HepG2 (cell line): ENCODE measurements at regions not wholly inside any gene's neighbourhood (a gene's known extent, or its start where the extent isn't known, plus 50 kb on each side); places are given as distances from the start of the nearest gene placed in this dataset.
A peak's percentile ranks its signal among the peaks of the same experiment; 100 is the strongest.

Source experiments
- ATAC-seq: fragments of 200-7000 bp; cut with Tn5 transposase; 3 replicates; pipeline ENCODE4 v1.9.1; 2020; ENCODE audit warnings: mild to moderate bottlenecking, moderate library complexity
- BruUV-seq: library from RNA; stranded (reverse); fragments of 400-500 nt; replicated peaks from 2 replicates; lab custom pipeline; 2021; lab: Mats Ljungman, UMichigan
- CTCF ChIA-PET: fragments of 300-600 bp; formaldehyde crosslinking; extraction: SDS; loops from one replicate; lab custom pipeline; 2021; ENCODE audit warnings: low total read pairs, inconsistent platforms, low intra/inter-chr PET ratio; lab: Yijun Ruan, JAX
- POLR2A ChIA-PET: fragments of 350-600 bp; sonication (Branson Sonifier 250); formaldehyde crosslinking; loops from one replicate; lab custom pipeline; 2020; ENCODE audit warnings: antibody characterized with exemption, inconsistent platforms; lab: Yijun Ruan, JAX
- DNase-seq: peaks from one replicate; pipeline ENCODE4 v3.0.0-alpha.2; 2015; ENCODE audit warnings: low spot score
- FAIRE-seq: peaks from 3 replicates; lab custom pipeline; 2011; peaks lifted over from hg19 to GRCh38; lab: Jason Lieb, UNC
- H2AFZ ChIP-seq: one replicate; pipeline ENCODE4 v1.6.1; 2011; ENCODE audit warnings: low read length, inconsistent platforms
- H3K27ac ChIP-seq: fragments of 300-600 bp; 3 replicates; pipeline ENCODE4 v1.8.0; 2011; ENCODE audit warnings: mixed run types, mild to moderate bottlenecking, mixed read lengths, low read length, inconsistent platforms; ENCODE audit not compliant: insufficient read depth; ENCODE audit errors: extremely low read length
- H3K27me3 ChIP-seq, 2 experiments: fragments of 200-600 bp in 1 of 2; 2 replicates in 1 of 2; 3 replicates in 1 of 2; pipeline versions ENCODE4 v1.6.0 to v1.8.0; 2011; ENCODE audit warnings: low read length in 2 of 2, mild to moderate bottlenecking in 2 of 2, moderate library complexity in 2 of 2, inconsistent platforms in 1 of 2; ENCODE audit not compliant: insufficient read depth in 2 of 2, control insufficient read depth in 1 of 2
- H3K36me3 ChIP-seq, 2 experiments: fragments of 200-600 bp in 1 of 2; replicated peaks in 1 of 2; 2 replicates in 1 of 2; 3 replicates in 1 of 2; pipeline versions ENCODE4 v1.5.1 to v1.8.0; 2011; ENCODE audit warnings: low read length in 2 of 2, inconsistent platforms in 1 of 2; ENCODE audit not compliant: insufficient read depth in 2 of 2, control insufficient read depth in 1 of 2
- H3K4me1 ChIP-seq: 2 replicates; pipeline ENCODE4 v1.5.1; 2012; ENCODE audit warnings: low read length, inconsistent platforms; ENCODE audit not compliant: insufficient read depth
- H3K4me2 ChIP-seq: 2 replicates; pipeline ENCODE4 v1.6.0; 2011; ENCODE audit warnings: low read depth, low read length, inconsistent platforms
- H3K4me3 ChIP-seq, 3 experiments: fragments of 200-600 bp in 1 of 3; sonication (generic), shearing (Covaris generic) in 1 of 3; replicated peaks in 1 of 3; 2 replicates each; pipeline ENCODE4 v1.5.1; 2011 to 2016; ENCODE audit warnings: low read length in 3 of 3, inconsistent platforms in 2 of 3, low read depth in 2 of 3, mild to moderate bottlenecking in 2 of 3, control low read depth in 1 of 3, mixed read lengths in 1 of 3; ENCODE audit not compliant: insufficient read depth in 1 of 3
- H3K79me2 ChIP-seq: one replicate; pipeline ENCODE4 v1.6.1; 2011; ENCODE audit warnings: low read length, inconsistent platforms; ENCODE audit not compliant: insufficient read depth
- H3K9ac ChIP-seq: 2 replicates; pipeline ENCODE4 v1.6.0; 2011; ENCODE audit warnings: mild to moderate bottlenecking, low read depth, low read length, inconsistent platforms; ENCODE audit not compliant: insufficient read depth
- H3K9me3 ChIP-seq: 2 replicates; pipeline ENCODE4 v1.5.1; 2012; ENCODE audit warnings: mild to moderate bottlenecking, low read length
- H4K20me1 ChIP-seq: 2 replicates; pipeline ENCODE4 v1.6.0; 2011; ENCODE audit warnings: inconsistent platforms, mild to moderate bottlenecking, low read length, moderate library complexity; ENCODE audit not compliant: insufficient read depth
- ATF7 ChIP-seq, 2 experiments: fragments of 450-650 bp in 1 of 2; sonication (generic) in 1 of 2; formaldehyde crosslinking in 1 of 2; IDR thresholded peaks; 2 replicates each; pipeline versions ENCODE4 v1.4.0 to v1.6.1; 2016 to 2020; ENCODE audit warnings: antibody characterized with exemption in 1 of 2, mild to moderate bottlenecking in 1 of 2, missing genetic modification reagents in 1 of 2
- CAMTA2 ChIP-seq: sonication (generic); formaldehyde crosslinking; IDR thresholded peaks from 2 replicates; pipeline ENCODE4 v1.4.0; 2020; ENCODE audit warnings: mild to moderate bottlenecking, missing genetic modification reagents, borderline replicate concordance
- CREB1 ChIP-seq, 2 experiments: fragments of 450-650 bp in 1 of 2; IDR thresholded peaks; 2 replicates each; pipeline ENCODE4 v1.6.1; 2016 to 2017; ENCODE audit warnings: control low read depth in 1 of 2, mild to moderate bottlenecking in 1 of 2, missing compliant biosample characterization in 1 of 2, missing genetic modification characterization in 1 of 2
- DPF2 ChIP-seq: sonication (generic); formaldehyde crosslinking; IDR thresholded peaks from 2 replicates; pipeline ENCODE4 v1.4.0; 2020; ENCODE audit warnings: mild to moderate bottlenecking, low read depth, missing genetic modification reagents, borderline replicate concordance
- KDM2A ChIP-seq: sonication (generic); formaldehyde crosslinking; IDR thresholded peaks from 2 replicates; pipeline ENCODE4 v1.4.0; 2020; ENCODE audit warnings: low read depth, missing genetic modification reagents, borderline replicate concordance
- MLLT10 ChIP-seq: sonication (generic); formaldehyde crosslinking; IDR thresholded peaks from 2 replicates; pipeline ENCODE4 v1.4.0; 2020; ENCODE audit warnings: missing genetic modification reagents
- NCOA5 ChIP-seq: sonication (generic); formaldehyde crosslinking; IDR thresholded peaks from 2 replicates; pipeline ENCODE4 v1.4.0; 2020; ENCODE audit warnings: missing genetic modification reagents
- NFIC ChIP-seq: IDR thresholded peaks from 2 replicates; pipeline ENCODE4 v1.6.1; 2012; ENCODE audit warnings: mild to moderate bottlenecking, low read length, inconsistent platforms
- TRAFD1 ChIP-seq: sonication (generic); formaldehyde crosslinking; IDR thresholded peaks from 2 replicates; pipeline ENCODE4 v1.5.1; 2020; ENCODE audit warnings: missing genetic modification reagents, mild to moderate bottlenecking, borderline replicate concordance
- ZBTB4 ChIP-seq: sonication (generic); formaldehyde crosslinking; IDR thresholded peaks from 2 replicates; pipeline ENCODE4 v1.4.0; 2020; ENCODE audit warnings: missing genetic modification reagents, mild to moderate bottlenecking, borderline replicate concordance
- ZNF138 ChIP-seq: sonication (generic); formaldehyde crosslinking; IDR thresholded peaks from 2 replicates; pipeline ENCODE4 v1.5.0; 2020; ENCODE audit warnings: mild to moderate bottlenecking, low read depth, missing genetic modification reagents
- WGBS: methylation state at CpG from one replicate; pipeline ENCODE4 v1.1.6; 2017; ENCODE audit warnings: low lambda C conversion rate; 5-methylcytosine and 5-hydroxymethylcytosine counted together
- in situ Hi-C: cut with HindIII; loops from 2 replicates; pipeline ENCODE4 v1.10.0; 2017; ENCODE audit warnings: low pct_unique_long_range_greater_than_20kb; ENCODE audit not compliant: extremely low pct_ligation_motif_present
- intact Hi-C: fragments of 100-400 bp; cut with micrococcal nuclease; formaldehyde crosslinking; loops from one replicate; pipeline ENCODE4 v1.10.0; 2022; ENCODE audit not compliant: unreplicated experiment

- TF ChIP-seq CAMTA2 (CRISPR knock-in tag) (no peak), TRAFD1 (CRISPR knock-in tag) (no peak), ZBTB4 (CRISPR knock-in tag) (no peak), KDM2A (no peak)
These were observed 901.4 kb downstream of the AACS start (continued) for GRCh38 chr12:125966641-125967040.

GRCh38 chr12:125968413-125968812 lies 903.2 kb downstream of the AACS start:
- Histone ChIP-seq H3K4me2 (no peak overlapping the region), H3K9ac (no peak overlapping the region), H3K4me1 (no peaks in the 10 kb centered on the region), H3K27ac (no peak overlapping the region), H3K9me3 (no peaks in the 10 kb centered on the region), H3K4me3 (no peak overlapping the region), H4K20me1 (no peaks in the 10 kb centered on the region), H3K79me2 (no peaks in the 10 kb centered on the region), H2AFZ (no peak overlapping the region), H3K36me3 (no peaks in the 10 kb centered on the region)
- ATAC-seq (no peak), FAIRE-seq (no peak)
- intact Hi-C loops (no loop called here), in situ Hi-C loops (no loop called here)
- 4% methylated on average over 2 of the region's 2 CpGs for WGBS
- ChIA-PET POLR2A (no interaction called here), CTCF (no interaction called here)
- no TSS peak for BruUV-seq
- TF ChIP-seq ATF7 (IDR thresholded peaks at IDR 0.05) = peak; percentile 79
- no peak for TF ChIP-seq ATF7 (CRISPR knock-in tag; IDR thresholded peaks at IDR 0.05)
- TF ChIP-seq CREB1 (IDR thresholded peaks at IDR 0.05) = peak; percentile 96
- TF ChIP-seq CREB1 (CRISPR knock-in tag; IDR thresholded peaks at IDR 0.05) = no peak
- TF ChIP-seq NCOA5 (CRISPR knock-in tag) = no peak
- no peak for TF ChIP-seq MLLT10 (CRISPR knock-in tag)
- no peak for TF ChIP-seq DPF2 (CRISPR knock-in tag)
- no peak for TF ChIP-seq NFIC
- TF ChIP-seq ZNF138 = no peak
- TF ChIP-seq, all 625 proteins: peak for 2
- no peak for DNase-seq
- no peaks in the 10 kb centered on the region for H3K27me3 ChIP-seq
